Activated CD4-positive, alpha-beta T cell treated with anti-CD3 and anti-CD28 coated beads, Interleukin-2, amount 50 U/mL, for 24 hours (primary cell): ENCODE measurements at regions not wholly inside any gene's neighbourhood (a gene's known extent, or its start where the extent isn't known, plus 50 kb on each side); places are given as distances from the start of the nearest gene placed in this dataset.

Experiments used
- DNase-seq, 2 donors: peaks; one replicate each; pipeline ENCODE4 v3.0.0-alpha.2; 2020; ENCODE audit warnings: low read depth in 1 of 2, low spot score in 1 of 2

GRCh38 chr4:17336986-17337385 lies 174.9 kb downstream of the QDPR start:
- no peak for DNase-seq

GRCh38 chr4:17336524-17336961 lies 175.3 kb downstream of the QDPR start:
- peak; percentile 37 to 80 for DNase-seq

DNA sequence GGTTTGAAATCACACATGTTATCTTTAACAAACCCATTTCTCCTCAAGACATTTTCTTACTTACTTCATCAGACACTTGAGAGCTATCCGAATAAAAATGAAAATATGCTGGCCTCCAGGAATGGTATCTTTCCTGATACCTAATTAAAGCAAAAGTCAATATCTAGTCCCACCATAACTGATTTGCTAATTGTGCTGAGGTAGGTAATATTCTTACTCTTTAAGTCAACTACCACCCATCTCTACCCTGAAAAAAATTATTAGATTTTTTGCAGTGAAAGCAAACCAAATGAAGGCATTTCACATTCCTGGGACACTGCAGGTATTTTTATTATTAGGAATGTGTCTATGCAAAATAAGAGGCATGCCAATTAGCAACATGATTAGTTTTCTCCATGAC lies 175.8 kb downstream of the QDPR start:
- no peak for DNase-seq

DNA sequence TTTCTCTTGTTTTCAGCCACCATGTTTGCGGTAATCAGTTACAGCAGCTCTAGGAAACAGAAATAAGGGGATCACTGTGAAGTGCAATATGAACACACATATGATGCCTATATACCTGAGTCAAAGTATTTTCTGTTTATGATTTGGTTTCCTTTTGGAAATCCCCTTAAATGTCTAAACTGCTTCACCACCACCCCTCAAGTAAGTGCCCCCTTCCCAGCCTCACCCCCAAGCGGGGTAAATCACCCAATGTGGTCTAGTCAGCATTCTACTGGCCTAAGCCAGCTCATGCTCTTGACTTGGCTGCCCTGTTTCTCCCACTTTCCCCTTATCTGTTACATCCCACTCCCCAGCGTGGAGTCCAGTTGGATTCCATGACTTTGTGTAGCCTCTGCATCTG lies 176.5 kb downstream of the QDPR start:
- DNase-seq: no peak

GRCh38 chr4:17332478-17332877 lies 179.4 kb downstream of the QDPR start:
- DNase-seq: no peak

DNA sequence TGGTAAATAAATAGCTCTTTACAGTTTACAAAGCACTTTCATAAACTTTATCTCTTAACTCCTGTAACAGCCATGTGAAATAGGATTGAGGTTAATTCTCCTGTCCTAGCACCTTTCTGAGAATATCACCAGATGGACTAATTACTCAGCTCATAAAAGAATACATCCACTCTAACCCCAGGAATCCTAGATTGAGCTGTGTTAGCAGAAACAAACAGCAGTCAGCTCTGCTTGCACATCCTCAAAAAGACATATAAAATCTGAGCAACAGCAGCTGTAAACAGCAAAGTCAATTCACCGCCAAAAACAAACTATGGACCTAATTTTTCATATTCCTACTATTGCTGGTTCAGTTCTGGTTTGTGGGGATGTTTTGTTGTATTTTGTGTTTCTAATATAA lies 182.8 kb downstream of the QDPR start:
- DNase-seq: no peak

- DNase-seq: no peak
Observed at GRCh38 chr4:17328141-17328815, 183.6 kb downstream of the QDPR start.

DNA sequence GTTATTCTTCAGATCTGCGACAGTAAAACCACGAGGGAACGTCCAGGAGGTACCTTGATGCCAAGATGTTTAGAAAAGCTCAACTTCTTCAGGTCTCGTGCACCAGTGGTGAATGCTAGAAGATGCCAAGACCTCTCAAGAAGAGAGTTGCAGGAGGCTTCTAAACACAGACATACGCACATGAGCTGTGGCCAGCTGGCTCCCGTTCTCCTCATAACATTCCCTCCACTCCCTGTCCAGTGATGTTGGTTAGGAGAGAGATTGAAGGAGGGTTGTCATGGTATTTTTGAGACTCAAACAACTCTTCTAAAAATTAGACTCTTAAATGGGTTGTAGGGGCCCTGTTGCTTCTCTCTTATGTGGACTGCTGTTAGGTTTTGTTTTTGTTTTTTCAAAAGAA lies 184.3 kb downstream of the QDPR start:
- DNase-seq: no peak

GRCh38 chr4:17326756-17327155 lies 185.1 kb downstream of the QDPR start:
- no peak for DNase-seq

GRCh38 chr4:17325098-17325497 lies 186.8 kb downstream of the QDPR start:
- DNase-seq: no peak

DNA sequence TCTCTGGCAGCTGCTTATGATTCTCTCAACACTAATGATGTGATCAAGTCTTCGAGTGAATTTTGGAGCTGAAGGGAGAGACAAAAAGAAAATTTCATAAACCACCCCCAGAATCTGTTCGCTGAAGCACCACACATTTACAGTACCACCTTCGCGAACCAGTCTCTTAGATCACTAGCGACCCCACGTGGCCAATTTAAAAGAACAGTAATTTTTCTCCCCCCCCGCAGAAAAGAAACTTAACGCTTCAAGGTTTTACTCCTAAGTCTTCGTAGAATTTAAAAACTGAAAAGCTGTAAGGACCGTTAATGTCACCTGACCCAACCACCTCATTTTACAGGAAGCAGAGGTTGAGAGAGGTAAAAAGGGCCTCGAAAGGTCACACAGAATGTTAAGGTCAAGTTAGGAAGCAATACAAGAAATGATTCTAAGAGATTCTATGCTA lies 187.5 kb downstream of the QDPR start:
- peak in 1 of 2 donors; percentile 42 for DNase-seq

GRCh38 chr4:17323554-17324385 lies 188.1 kb downstream of the QDPR start:
- DNase-seq: no peak

GRCh38 chr4:17322514-17322913 lies 189.4 kb downstream of the QDPR start:
- no peak for DNase-seq

DNA sequence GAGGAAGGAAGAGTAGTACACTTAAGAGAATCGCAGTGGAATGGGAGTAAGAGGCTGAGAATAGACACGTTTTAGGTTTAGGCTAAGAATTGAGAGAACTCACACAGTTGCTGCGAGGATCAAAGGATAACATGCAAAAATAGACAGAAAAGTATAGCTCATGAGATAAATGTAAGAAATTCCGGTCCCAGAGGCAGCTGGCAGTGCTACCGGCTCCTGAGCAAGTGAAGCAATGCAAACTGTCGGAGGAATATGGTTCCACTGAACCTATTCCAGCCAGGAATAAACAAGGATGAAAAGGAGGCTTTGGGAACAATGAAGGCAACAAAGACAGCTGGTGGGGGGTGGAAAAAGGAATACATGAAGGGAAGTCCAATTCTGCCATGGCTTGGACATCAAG lies 191.8 kb downstream of the QDPR start:
- DNase-seq: no peak

- no peak for DNase-seq
Observed at GRCh38 chr4:17317526-17317925, 194.4 kb downstream of the QDPR start.

- no peak for DNase-seq
Observed at GRCh38 chr4:17316566-17316965, 195.3 kb downstream of the QDPR start.

GRCh38 chr4:17315459-17315858 lies 196.4 kb downstream of the QDPR start:
- DNase-seq: no peak

DNA sequence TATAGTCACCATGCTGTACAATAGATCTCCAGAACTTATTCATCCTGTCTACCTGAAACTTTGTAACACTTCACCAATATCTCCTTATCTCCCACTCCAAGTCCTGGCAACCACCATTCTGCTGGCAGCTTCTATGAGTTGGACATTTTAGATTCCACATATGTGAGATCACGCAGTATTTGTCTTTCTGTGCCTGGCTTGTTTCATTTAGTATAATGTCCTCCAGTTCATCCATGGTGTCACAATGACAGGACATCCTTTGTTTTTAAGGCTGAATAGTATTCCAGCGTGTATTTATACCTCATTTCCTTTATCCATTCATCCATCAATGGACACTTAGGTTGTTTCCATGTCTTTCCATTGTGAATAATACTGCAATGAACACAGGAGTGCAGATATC lies 198.7 kb downstream of the QDPR start:
- DNase-seq: no peak

GRCh38 chr4:17310269-17310652 lies 201.6 kb downstream of the QDPR start:
- DNase-seq: no peak

DNA sequence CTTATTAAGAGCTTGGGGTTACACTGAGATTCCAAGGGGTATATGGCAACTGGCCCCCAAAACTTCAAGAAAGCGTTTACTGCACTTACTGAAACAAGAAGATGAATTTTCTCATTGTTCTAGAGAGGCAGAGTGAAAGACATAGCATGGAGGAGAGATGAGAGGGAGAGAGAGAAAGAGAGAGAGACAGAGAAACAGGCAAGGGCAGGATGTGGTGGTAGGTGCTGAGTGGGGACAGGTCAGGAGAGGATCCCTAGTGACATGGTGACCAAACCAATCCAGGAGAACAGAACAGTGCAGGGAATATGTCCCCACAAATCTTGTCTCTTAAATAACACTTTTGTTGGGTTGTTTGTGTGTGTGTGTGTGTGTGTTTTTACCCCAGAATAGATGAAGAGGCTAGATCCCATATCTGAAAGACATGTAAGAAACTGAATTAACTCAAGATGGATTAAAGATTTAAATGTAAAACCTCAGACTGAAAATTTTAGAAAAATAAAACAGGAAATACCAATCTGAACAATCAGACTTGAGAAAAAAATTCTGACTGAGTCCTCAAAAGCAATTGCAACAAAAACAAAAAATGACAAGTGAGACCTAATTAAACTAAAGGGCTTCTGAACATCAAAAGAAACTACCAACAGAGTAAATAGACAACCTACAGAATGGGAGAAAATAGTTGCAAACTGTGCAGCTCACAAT lies 202.2 kb downstream of the QDPR start:
- DNase-seq: no peak

DNA sequence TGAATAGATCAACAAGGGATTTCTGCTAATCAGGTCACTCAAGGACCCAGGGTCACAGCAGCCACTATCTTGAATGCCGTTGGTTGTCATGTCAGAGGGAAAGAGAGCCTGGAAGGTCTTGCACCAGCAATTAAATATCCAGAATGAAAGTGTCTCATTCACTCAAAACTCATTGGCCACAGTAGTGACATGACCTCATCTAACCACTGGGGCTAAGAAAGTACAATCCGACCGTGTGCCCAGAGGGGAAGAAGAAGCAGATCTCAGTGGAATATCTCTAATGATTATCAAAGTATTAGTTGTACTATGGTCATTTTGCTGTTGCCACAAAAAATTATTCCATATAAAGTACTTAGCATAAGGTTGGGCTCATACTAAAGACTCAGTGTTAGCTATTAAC lies 210.0 kb downstream of the QDPR start:
- DNase-seq: no peak

DNA sequence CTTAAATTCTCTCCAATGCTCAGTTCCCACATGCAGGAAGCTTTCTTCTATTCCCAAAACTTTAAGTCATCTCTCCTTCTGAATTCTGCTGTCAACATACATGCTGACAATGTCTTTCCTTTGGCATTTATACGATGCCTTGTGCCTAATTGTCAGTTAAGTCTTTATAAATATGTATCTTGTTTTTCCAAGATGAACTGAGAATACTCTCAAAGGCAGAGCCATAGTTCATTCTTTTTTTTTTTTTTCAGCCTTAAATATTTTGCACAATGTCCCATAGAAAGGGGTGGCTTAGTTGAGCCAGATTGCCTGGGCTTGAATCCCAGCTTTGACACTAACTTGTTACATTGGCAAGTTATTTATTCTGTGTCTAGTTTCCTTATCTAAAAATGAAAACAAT lies 210.6 kb downstream of the QDPR start:
- DNase-seq: no peak
